Esophagus muscularis mucosa (tissue), 4 donors: ENCODE measurements at regions not wholly inside any gene's neighbourhood (a gene's known extent, or its start where the extent isn't known, plus 50 kb on each side); places are given as distances from the start of the nearest gene placed in this dataset.

Source experiments
- EP300 ChIP-seq: sonication (generic); formaldehyde crosslinking; IDR thresholded peaks from one replicate; pipeline ENCODE4 v1.6.1; 2017; ENCODE audit warnings: antibody characterized with exemption
- POLR2A ChIP-seq: fragments of 450-650 bp; IDR thresholded peaks from one replicate; pipeline ENCODE4 v1.6.1; 2017; ENCODE audit warnings: antibody characterized with exemption, moderate library complexity, mild to moderate bottlenecking, low read depth
- POLR2AphosphoS5 ChIP-seq, 2 donors: sonication (generic); formaldehyde crosslinking; IDR thresholded peaks; one replicate each; pipeline ENCODE4 v1.6.1; 2017; ENCODE audit warnings: antibody characterized with exemption in 2 of 2
- TF ChIP-seq, protein P1 (sequence below), 3 experiments: fragments of 200-600 bp in 2 of 3; fragments of 450-650 bp in 1 of 3; sonication (generic) in 2 of 3; IDR thresholded peaks; one replicate each; pipeline ENCODE4 v1.5.1; 2017 to 2019; ENCODE audit warnings: antibody characterized with exemption in 3 of 3, mild to moderate bottlenecking in 2 of 3, moderate library complexity in 1 of 3

DNA sequence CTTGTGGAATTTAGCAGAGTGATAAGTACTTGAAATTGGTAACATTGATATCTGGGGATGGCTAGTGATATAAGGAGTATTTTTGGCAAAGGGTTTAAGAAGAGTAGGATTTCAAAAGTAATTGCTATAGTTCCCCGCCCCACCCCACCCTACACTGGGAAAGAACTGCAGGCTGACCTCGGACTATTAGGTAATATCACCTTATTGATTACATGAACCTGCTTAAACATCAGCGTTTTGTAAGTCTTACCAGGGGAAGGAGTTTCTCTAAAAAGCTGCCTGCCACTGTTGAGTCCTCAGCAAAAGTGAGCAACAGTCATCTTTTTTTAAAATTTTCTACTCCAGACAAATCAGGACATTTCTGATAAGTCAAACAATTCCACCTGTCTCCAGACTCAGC, 337.3 kb downstream of the DTWD2 start:
- TF ChIP-seq EP300, result no peak
- no peak for TF ChIP-seq POLR2A
- TF ChIP-seq, protein P1, sequence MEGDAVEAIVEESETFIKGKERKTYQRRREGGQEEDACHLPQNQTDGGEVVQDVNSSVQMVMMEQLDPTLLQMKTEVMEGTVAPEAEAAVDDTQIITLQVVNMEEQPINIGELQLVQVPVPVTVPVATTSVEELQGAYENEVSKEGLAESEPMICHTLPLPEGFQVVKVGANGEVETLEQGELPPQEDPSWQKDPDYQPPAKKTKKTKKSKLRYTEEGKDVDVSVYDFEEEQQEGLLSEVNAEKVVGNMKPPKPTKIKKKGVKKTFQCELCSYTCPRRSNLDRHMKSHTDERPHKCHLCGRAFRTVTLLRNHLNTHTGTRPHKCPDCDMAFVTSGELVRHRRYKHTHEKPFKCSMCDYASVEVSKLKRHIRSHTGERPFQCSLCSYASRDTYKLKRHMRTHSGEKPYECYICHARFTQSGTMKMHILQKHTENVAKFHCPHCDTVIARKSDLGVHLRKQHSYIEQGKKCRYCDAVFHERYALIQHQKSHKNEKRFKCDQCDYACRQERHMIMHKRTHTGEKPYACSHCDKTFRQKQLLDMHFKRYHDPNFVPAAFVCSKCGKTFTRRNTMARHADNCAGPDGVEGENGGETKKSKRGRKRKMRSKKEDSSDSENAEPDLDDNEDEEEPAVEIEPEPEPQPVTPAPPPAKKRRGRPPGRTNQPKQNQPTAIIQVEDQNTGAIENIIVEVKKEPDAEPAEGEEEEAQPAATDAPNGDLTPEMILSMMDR (IDR thresholded peaks at IDR 0.05), result no peak
- TF ChIP-seq POLR2AphosphoS5 (IDR thresholded peaks at IDR 0.05), result no peak
